Ovary (tissue), 7 donors: ENCODE measurements at regions not wholly inside any gene's neighbourhood (a gene's known extent, or its start where the extent isn't known, plus 50 kb on each side); places are given as distances from the start of the nearest gene placed in this dataset.
"Not testable (repeated sequence)": the region's sequence is repeated elsewhere in the genome, so short reads cannot be mapped to it uniquely, and the experiment has no call there.

Experiments used
- DNase-seq, 5 donors: peaks; one replicate each; pipeline ENCODE4 v3.0.0-alpha.2; 2019 to 2020
- H3K27ac ChIP-seq, 2 donors: fragments of 200-600 bp; one replicate each; pipeline versions ENCODE4 v1.5.1 to v1.8.0; 2019 to 2022
- H3K27me3 ChIP-seq: fragments of 200-600 bp; one replicate; pipeline ENCODE4 v1.8.0; 2022
- H3K36me3 ChIP-seq: fragments of 200-600 bp; sonication (generic); one replicate; pipeline ENCODE4 v1.5.1; 2019
- H3K4me1 ChIP-seq: one replicate; pipeline ENCODE4 v1.8.1; 2013; ENCODE audit warnings: mild to moderate bottlenecking, moderate library complexity; ENCODE audit not compliant: insufficient read depth
- H3K4me3 ChIP-seq: fragments of 200-600 bp; sonication (generic); one replicate; pipeline ENCODE4 v1.5.1; 2017
- H3K9me3 ChIP-seq, 2 donors: fragments of 200-600 bp in 1 of 2; sonication (generic) in 1 of 2; one replicate each; pipeline versions ENCODE4 v1.5.1 to v1.8.1; 2013 to 2019; ENCODE audit warnings: mild to moderate bottlenecking in 1 of 2, moderate library complexity in 1 of 2
- EP300 ChIP-seq: sonication (generic); formaldehyde crosslinking; IDR thresholded peaks from one replicate; pipeline ENCODE4 v1.6.1; 2017; ENCODE audit warnings: antibody characterized with exemption
- POLR2A ChIP-seq: fragments of 450-650 bp; IDR thresholded peaks from one replicate; pipeline ENCODE4 v1.6.1; 2017; ENCODE audit warnings: antibody characterized with exemption, mild to moderate bottlenecking, moderate library complexity
- WGBS, 3 donors: extraction: QIAGEN DNeasy Blood & Tissue Kit in 1 of 3; methylation state at CpG; one replicate each; pipeline versions ENCODE4 v1.1.5 to v1.1.7; 2013 to 2017; 5-methylcytosine and 5-hydroxymethylcytosine counted together
- intact Hi-C, 4 donors: fragments of 100-400 bp; cut with DNase I; formaldehyde crosslinking; loops; one replicate each; pipeline versions ENCODE4 v1.11.0 to v1.15.1; 2022 to 2023
- TF ChIP-seq, protein P1 (sequence below), 3 donors: fragments of 450-650 bp in 2 of 3; fragments of 200-600 bp in 1 of 3; IDR thresholded peaks; one replicate each; pipeline versions ENCODE4 v1.5.1 to v1.8.0; 2016 to 2022; ENCODE audit warnings: antibody characterized with exemption in 3 of 3, mild to moderate bottlenecking in 1 of 3
- donor health status: DM: no; HTN: no; CAD: no; lungs with moderate emphysema.
- donor health status: DM: no; HTN: no; CAD: no.
- donor health status: Bipolar disorder and iron deficiency.
- donor health status: DM: no; HTN: no; CAD: no.
- donor health status: DM: yes; HTN: yes; CAD: no.

DNA sequence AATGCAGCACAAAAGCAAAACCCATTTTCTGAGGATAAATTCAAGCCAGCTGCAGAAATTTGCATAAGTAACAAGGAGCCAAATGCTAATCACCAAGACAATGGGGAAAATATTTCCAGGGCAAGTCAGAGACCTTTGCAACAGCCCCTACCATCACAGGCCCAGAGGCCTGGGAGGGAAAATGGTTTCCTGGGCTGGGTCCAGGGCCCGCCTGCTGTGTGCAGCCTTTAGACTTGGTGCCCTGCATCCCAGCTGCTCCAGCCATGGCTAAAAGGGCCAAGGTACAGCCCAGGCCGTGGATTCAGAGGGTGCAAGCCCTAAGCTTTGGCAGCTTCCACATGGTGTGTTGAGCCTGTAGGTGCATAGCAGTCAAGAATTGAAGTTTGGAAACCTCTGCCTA lies 309.5 kb upstream of the SGCG start:
- WGBS, 3 donors, result 82 to 89% (median 85%) methylated on average over 2 of the region's 2 CpGs

DNA sequence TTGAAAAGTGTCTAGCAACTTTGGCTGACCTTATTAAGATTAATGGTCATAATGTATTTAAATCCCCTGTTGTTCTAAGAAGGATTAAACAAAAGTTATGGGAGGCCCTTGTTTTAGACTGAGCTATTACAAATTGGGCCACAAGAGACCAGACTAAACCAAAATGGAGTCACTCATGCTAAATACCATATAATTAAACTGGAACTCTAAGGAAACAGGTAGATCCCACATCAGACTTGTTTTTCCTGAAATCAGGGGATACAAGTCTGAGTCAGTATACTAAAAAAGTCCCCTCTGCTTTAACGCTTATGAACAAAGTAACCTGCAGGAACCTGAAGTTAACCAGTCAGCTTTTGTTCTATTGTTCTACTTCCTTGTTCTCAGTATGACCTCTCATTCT lies 305.9 kb upstream of the SGCG start:
- 38 to 97% (median 94%) methylated on average over 1 of the region's 1 CpG for WGBS, 3 donors
- TF ChIP-seq POLR2A (no peak), EP300 (no peak)
- TF ChIP-seq, protein P1, sequence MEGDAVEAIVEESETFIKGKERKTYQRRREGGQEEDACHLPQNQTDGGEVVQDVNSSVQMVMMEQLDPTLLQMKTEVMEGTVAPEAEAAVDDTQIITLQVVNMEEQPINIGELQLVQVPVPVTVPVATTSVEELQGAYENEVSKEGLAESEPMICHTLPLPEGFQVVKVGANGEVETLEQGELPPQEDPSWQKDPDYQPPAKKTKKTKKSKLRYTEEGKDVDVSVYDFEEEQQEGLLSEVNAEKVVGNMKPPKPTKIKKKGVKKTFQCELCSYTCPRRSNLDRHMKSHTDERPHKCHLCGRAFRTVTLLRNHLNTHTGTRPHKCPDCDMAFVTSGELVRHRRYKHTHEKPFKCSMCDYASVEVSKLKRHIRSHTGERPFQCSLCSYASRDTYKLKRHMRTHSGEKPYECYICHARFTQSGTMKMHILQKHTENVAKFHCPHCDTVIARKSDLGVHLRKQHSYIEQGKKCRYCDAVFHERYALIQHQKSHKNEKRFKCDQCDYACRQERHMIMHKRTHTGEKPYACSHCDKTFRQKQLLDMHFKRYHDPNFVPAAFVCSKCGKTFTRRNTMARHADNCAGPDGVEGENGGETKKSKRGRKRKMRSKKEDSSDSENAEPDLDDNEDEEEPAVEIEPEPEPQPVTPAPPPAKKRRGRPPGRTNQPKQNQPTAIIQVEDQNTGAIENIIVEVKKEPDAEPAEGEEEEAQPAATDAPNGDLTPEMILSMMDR (IDR thresholded peaks at IDR 0.05), result no peak
- Histone ChIP-seq H3K4me1 (no peaks in the 10 kb centered on the region), H3K9me3 (no peaks in the 10 kb centered on the region), H3K4me3 (no peak overlapping the region), H3K27ac (no peak overlapping the region), H3K27me3 (no peaks in the 10 kb centered on the region), H3K36me3 (no peaks in the 10 kb centered on the region)
- no peak for DNase-seq
- intact Hi-C loops, result no loop called here

More for the DNA sequence above, 309.5 kb upstream of the SGCG start:
- Histone ChIP-seq H3K27me3 (no peaks in the 10 kb centered on the region), H3K9me3 (no peaks in the 10 kb centered on the region), H3K4me3 (no peak overlapping the region), H3K4me1 (no peaks in the 10 kb centered on the region), H3K27ac (no peak overlapping the region), H3K36me3 (no peaks in the 10 kb centered on the region)
- intact Hi-C loops, result no loop called here
- no peak for DNase-seq
- no peak for TF ChIP-seq POLR2A
- no peak for TF ChIP-seq EP300
- TF ChIP-seq, protein P1 (IDR thresholded peaks at IDR 0.05), result no peak

DNA sequence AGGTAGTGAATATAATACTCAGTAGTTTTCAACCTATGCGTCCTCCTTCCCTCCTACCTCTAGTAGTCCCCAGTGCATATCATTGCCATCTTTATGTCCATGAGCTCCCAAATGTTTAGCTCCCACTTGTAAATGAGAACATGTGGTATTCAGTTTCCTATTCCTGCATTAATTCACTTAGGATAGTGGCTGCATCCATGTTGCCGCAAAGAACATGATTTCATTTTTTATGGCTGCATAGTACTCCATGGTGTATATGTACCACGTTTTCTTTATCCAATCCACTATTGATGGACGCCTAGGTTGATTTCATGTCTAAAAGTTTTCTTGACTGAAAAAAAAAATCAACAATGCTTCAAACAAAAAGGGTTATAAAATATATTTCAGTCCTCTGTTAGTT lies 303.4 kb upstream of the SGCG start:
- DNase-seq, result no peak
- Histone ChIP-seq H3K36me3 (no peaks in the 10 kb centered on the region), H3K9me3 (no peaks in the 10 kb centered on the region), H3K27me3 (no peaks in the 10 kb centered on the region), H3K4me3 (no peak overlapping the region), H3K27ac (no peak overlapping the region), H3K4me1 (no peaks in the 10 kb centered on the region)
- TF ChIP-seq, protein P1 (IDR thresholded peaks at IDR 0.05), result no peak
- no peak for TF ChIP-seq EP300
- TF ChIP-seq POLR2A, result no peak
- intact Hi-C loops, result no loop called here
- 67 to 83% (median 82%) methylated on average over 4 of the region's 4 CpGs for WGBS, 3 donors

DNA sequence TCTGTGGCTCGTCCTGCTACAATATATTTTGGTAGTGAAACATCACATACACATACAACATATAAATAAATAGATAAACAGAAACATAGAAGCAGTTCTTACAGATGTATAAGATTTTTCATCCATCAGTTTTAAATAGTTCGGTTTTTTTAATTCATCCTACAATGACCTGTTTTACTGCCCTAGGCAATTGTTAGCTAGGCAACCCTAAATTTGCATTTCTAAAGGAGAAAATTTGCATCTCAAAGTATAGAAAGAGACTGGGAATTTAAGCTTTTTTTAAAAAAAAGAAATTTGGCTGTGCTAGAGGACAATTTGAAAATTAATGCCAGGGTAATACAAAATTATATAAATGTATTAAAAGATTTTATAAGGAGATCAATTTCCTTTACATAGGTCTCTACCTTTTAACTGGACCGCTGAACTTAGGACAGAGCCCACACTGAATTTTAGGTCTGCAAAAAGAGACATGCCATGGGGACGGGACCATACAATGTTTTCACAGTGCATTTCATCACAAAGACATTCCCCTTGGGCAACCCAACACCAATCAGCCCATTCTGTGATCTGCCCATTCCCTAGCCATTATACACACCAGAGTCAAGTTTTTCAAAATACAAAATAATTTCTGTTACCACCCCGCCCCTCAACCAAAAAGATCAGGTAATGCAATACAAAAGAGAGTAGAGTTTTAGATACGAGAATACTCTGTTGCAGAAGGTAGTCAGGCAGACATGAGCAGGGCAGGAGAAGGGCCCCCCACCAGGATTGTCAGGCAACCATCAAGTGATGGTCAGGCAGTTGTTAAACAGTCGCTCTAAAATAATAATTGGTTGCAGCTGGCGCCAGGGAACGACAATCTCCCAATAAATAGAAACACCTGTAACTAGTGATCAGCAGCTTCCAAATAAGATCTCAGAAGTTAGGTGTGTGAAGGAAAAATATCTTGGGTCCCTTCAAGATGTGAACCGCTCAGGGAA lies 299.7 kb upstream of the SGCG start:
- WGBS, 3 donors, result 83 to 91% (median 87%) methylated on average over 10 of the region's 10 CpGs
- no peaks in the 10 kb centered on the region for H3K4me1 ChIP-seq
- no peaks in the 10 kb centered on the region for H3K27me3 ChIP-seq
- intact Hi-C loops, result no loop called here
- DNase-seq, result no peak
- H3K27ac ChIP-seq, result no peak overlapping the region
- no peaks in the 10 kb centered on the region for H3K9me3 ChIP-seq
- no peaks in the 10 kb centered on the region for H3K36me3 ChIP-seq
- no peak for TF ChIP-seq POLR2A
- TF ChIP-seq EP300, result no peak
- TF ChIP-seq, protein P1 (IDR thresholded peaks at IDR 0.05), result no peak
- H3K4me3 ChIP-seq, result no peak overlapping the region

DNA sequence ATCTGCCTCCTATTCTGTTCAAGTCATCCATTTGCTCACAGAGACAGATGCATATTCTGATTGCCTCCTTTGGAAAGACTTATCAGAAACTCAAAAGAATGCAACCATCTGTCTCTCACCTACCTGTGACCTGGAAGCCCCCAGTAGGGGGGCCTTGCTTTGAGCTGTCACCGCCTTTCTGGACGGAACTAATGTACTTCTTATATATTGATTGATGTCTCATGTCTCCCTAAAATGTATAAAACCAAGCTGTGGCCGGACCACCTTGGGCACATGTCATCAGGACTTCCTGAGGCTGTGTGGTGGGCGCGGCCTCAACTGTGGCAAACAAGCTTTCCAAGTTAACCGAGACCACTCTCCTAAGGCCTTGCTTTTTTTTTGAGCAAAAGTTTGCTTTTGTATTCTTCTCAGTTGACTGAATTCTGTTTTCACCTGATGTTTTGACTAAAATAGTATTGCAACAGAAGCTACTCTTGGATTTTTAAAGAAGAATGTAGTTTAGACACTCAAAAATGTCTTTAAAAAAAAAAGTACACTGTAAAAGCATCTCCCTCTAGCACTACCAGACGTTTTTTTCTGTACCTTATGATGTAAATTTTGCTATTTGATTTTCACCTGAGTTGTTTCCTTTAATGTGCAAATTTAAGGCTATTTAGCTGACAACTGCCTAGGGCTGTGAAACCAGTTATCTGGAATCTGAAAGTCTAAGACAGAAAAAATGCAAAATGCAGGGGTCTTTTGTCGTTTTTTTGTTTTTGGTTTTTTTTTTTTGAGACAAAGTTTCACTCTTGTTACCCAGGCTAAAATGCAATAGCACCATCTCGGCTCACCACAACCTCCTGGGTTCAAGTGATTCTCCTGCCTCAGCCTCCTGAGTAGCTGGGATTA lies 298.8 kb upstream of the SGCG start:
- H3K36me3 ChIP-seq, DNase-seq, intact Hi-C loops, H3K27ac ChIP-seq, H3K4me3 ChIP-seq, H3K27me3 ChIP-seq, H3K9me3 ChIP-seq, H3K4me1 ChIP-seq: not testable (repeated sequence)
- 78 to 80% (median 80%) methylated on average over 9 of the region's 9 CpGs for WGBS, 3 donors
